GM23248 (cell line): ENCODE measurements at regions not wholly inside any gene's neighbourhood (a gene's known extent, or its start where the extent isn't known, plus 50 kb on each side); places are given as distances from the start of the nearest gene placed in this dataset.

Experiments
- EZH2 ChIP-seq: fragments of 200-600 bp; sonication (generic); IDR thresholded peaks from 2 replicates; pipeline ENCODE4 v1.6.1; 2018; ENCODE audit warnings: antibody characterized with exemption, mild to moderate bottlenecking; ENCODE audit not compliant: insufficient read depth, poor library complexity, severe bottlenecking
- EZH2phosphoT487 ChIP-seq: fragments of 200-600 bp; sonication (generic); IDR thresholded peaks from 2 replicates; pipeline ENCODE4 v1.6.1; 2018; ENCODE audit warnings: antibody characterized with exemption, moderate library complexity, mild to moderate bottlenecking, low read depth; ENCODE audit not compliant: insufficient read depth

DNA sequence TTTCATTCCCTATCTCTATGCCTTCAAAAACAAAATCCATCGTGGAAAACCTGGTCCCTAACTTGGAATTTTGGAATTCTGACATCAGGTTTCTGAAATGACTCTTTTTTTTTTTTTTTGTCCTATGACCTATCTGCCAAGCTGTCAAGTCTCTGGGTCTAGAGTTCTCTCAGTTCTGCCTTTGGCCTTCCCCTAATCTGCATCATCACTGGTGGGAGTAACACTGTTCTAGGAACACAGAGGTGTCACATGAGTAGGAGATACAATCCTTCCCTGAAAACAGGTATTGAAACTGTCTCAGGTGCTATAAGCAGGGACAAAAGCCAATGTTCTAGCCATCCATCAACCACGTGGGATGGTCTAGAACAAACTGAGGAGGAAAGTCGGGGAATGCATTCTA, 142.0 kb upstream of the ATP1B1 start:
- TF ChIP-seq EZH2phosphoT487 (no peak), EZH2 (no peak)
